Right cardiac atrium (tissue), 5 donors: ENCODE measurements at regions not wholly inside any gene's neighbourhood (a gene's known extent, or its start where the extent isn't known, plus 50 kb on each side); places are given as distances from the start of the nearest gene placed in this dataset.
"Not testable (repeated sequence)": the region's sequence is repeated elsewhere in the genome, so short reads cannot be mapped to it uniquely, and the experiment has no call there.

ENCODE experiments used
- ATAC-seq, 2 donors: fragments of 200-7000 bp; cut with Tn5 transposase; one replicate each; pipeline versions ENCODE4 v1.8.0 to v1.9.1; 2020; ENCODE audit warnings: moderate library complexity in 2 of 2, mild to moderate bottlenecking in 1 of 2
- DNase-seq, 3 donors: peaks; one replicate each; pipeline ENCODE4 v3.0.0-alpha.2; 2020
- H3K27ac ChIP-seq: one replicate; pipeline ENCODE4 v1.5.1; 2013; ENCODE audit warnings: mild to moderate bottlenecking, low read length, control low read depth, moderate library complexity
- H3K27me3 ChIP-seq: one replicate; pipeline ENCODE4 v1.6.1; 2013; ENCODE audit not compliant: control insufficient read depth, insufficient read depth
- H3K4me1 ChIP-seq: one replicate; pipeline ENCODE4 v1.6.1; 2013; ENCODE audit warnings: low read length; ENCODE audit not compliant: control insufficient read depth, insufficient read depth
- H3K4me3 ChIP-seq: one replicate; pipeline ENCODE4 v1.5.1; 2013; ENCODE audit warnings: low read length, control low read depth
- H3K9me3 ChIP-seq: one replicate; pipeline ENCODE4 v1.6.1; 2013; ENCODE audit warnings: low read length; ENCODE audit not compliant: control insufficient read depth
- WGBS: extraction: QIAGEN DNeasy Blood & Tissue Kit; methylation state at CpG from one replicate; pipeline ENCODE4 v1.1.7; 2013; 5-methylcytosine and 5-hydroxymethylcytosine counted together
- intact Hi-C, 4 donors: fragments of 100-400 bp; cut with DNase I; formaldehyde crosslinking; loops; one replicate each; pipeline versions ENCODE4 v1.11.0 to v1.14.0; 2022 to 2023
- donor health status: healthy with polysubstance abuse.
- donor health status: DM: no; HTN: yes; CAD: no.
- donor health status: DM: no; HTN: no; CAD: no.
- donor health status: DM: no; HTN: yes; CAD: no; lungs with severe emphysema.
- donor health status: DM: yes; HTN: yes; CAD: no.

GRCh38 chrY:25817387-25817786, 195.5 kb downstream of the CDY1 start:
- DNase-seq, ATAC-seq, intact Hi-C loops, H3K4me3 ChIP-seq, H3K9me3 ChIP-seq, H3K4me1 ChIP-seq, H3K27ac ChIP-seq, H3K27me3 ChIP-seq: not testable (repeated sequence)
- no CpG with 5 or more reads among the region's 3 CpGs for WGBS

DNA sequence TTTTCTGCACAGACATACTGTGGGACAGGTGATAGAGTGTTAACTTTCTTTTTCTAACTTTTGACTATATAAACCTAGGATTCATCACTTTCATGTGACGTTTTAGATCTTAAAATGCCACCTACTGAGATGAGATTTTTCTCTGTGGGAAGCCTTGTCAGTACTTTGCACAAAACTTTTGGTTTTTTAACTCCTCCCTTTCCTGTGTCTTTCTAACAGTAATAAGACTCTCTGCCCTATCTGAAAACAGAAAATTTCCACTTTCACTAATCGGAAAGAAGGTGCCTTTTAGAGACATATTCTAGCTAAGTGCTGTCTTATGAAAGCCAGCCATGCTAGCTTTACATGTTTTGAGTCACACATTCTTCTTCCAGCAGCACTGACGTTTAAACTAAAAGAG, 197.1 kb downstream of the CDY1 start:
- ATAC-seq, H3K27me3 ChIP-seq, intact Hi-C loops, H3K27ac ChIP-seq, H3K4me1 ChIP-seq, DNase-seq, H3K4me3 ChIP-seq, H3K9me3 ChIP-seq: not testable (repeated sequence)
- no CpG with 5 or more reads among the region's 3 CpGs for WGBS

DNA sequence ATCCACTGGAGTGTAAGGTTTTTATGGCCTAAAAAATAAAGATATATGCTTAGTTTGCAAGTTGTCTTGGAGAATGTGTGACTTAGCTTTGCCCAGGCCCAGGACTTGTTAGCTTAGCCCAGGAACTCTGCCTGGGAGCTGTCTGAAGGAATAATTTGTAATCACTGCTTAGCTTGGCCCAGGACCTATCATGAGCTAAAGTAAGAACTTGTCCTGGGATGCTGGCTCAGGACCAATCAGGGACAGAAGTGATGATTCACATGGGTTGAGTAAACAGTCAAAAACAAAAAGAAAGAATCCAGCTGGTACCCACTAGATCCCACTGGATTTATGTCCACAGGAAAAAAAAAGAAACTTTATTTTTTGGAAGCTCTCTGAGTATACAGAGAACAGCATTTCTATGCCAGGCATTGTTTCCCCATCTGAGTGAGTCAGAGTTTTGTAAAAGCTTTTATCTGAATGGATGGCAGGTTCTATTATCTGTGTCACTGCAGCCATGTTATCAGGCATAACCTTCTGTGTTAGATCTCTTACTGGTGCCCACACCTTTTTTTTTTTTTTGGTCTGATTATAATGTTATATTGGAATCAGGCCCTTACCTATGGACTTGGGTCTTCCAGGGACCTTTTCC, 199.9 kb downstream of the CDY1 start:
- H3K27ac ChIP-seq, H3K4me3 ChIP-seq, H3K9me3 ChIP-seq, H3K27me3 ChIP-seq, intact Hi-C loops, H3K4me1 ChIP-seq, DNase-seq: not testable (repeated sequence)
- ATAC-seq: peak in 1 of 2 donors; percentile 91

- intact Hi-C loops, H3K4me1 ChIP-seq, H3K27ac ChIP-seq, ATAC-seq, H3K9me3 ChIP-seq, DNase-seq, H3K4me3 ChIP-seq, H3K27me3 ChIP-seq: not testable (repeated sequence)
- no CpG with 5 or more reads among the region's 5 CpGs for WGBS
Observed at GRCh38 chrY:25825848-25826378, 204.0 kb downstream of the CDY1 start.

GRCh38 chrY:25839923-25840322, 218.0 kb downstream of the CDY1 start:
- H3K27ac ChIP-seq, ATAC-seq, H3K27me3 ChIP-seq, H3K4me3 ChIP-seq, H3K4me1 ChIP-seq, H3K9me3 ChIP-seq, DNase-seq, intact Hi-C loops: not testable (repeated sequence)
- no CpG with 5 or more reads among the region's 3 CpGs for WGBS

- H3K27ac ChIP-seq, H3K9me3 ChIP-seq, H3K4me1 ChIP-seq, DNase-seq, ATAC-seq, H3K4me3 ChIP-seq, H3K27me3 ChIP-seq, intact Hi-C loops: not testable (repeated sequence)
- WGBS: no CpG with 5 or more reads among the region's 4 CpGs
Observed at GRCh38 chrY:25868528-25868927, 246.6 kb downstream of the CDY1 start.

DNA sequence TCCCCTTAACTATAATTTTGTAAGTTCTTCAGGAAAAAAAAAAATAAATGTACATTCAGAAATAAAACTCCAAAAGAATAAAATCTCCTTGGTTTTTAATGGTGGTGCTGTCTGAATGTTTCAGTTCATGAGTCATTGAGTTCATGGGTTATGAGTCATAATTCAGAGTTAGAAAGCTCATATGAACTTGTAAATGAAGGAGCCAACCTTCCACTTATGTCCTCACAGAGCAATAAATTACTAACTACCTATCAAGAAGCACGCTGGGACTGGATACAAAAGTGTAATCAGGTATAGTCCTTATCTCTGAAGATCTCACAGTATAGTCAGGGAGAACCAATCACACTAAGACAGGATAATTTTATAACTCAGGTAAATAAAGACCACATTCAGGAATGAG, 257.1 kb downstream of the CDY1 start:
- H3K4me1 ChIP-seq, H3K27me3 ChIP-seq, H3K4me3 ChIP-seq, H3K27ac ChIP-seq, ATAC-seq, intact Hi-C loops, DNase-seq, H3K9me3 ChIP-seq: not testable (repeated sequence)
- no CpG with 5 or more reads among the region's 1 CpG for WGBS

DNA sequence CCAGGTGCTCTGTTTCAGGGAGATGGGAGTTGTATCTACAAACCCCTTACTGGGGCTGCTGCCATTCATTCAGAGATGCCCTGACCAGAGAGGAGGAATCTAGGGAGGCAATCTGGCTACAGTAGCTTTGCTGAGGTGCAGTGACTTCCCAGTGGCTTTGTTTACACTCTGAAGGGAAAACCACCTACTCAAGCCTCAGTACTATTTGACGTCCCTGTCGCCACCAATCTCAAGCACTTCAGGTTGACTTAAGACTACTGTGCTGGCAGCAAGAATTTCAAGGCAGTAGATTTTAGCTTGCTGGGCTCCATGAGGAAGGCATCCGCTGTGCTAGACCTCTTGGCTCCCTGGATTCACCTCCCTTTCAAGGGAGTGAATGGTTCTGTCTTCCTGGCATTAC, 299.1 kb downstream of the CDY1 start:
- H3K4me1 ChIP-seq, DNase-seq, H3K27ac ChIP-seq, intact Hi-C loops, H3K9me3 ChIP-seq, H3K4me3 ChIP-seq, ATAC-seq, H3K27me3 ChIP-seq: not testable (repeated sequence)
- no CpG with 5 or more reads among the region's 3 CpGs for WGBS
